Calu3 (cell line): ENCODE measurements at regions not wholly inside any gene's neighbourhood (a gene's known extent, or its start where the extent isn't known, plus 50 kb on each side); places are given as distances from the start of the nearest gene placed in this dataset.

ENCODE experiments used
- BruUV-seq: library from RNA; stranded (reverse); fragments of 400-500 nt; replicated peaks from 2 replicates; lab custom pipeline; 2021; lab: Mats Ljungman, UMichigan
- CTCF ChIA-PET: fragments of 300-600 bp; sonication (Branson Sonifier 250); formaldehyde crosslinking; loops from one replicate; lab custom pipeline; 2022; ENCODE audit warnings: antibody characterized with exemption; lab: Charles Lee
- DNase-seq: peaks from one replicate; pipeline ENCODE4 v3.0.0; 2022
- H3K27ac Mint-ChIP-seq: one replicate; pipeline ENCODE4 v1.8.0; 2022; ENCODE audit warnings: mixed read lengths; ENCODE audit not compliant: unreplicated experiment
- H3K27me3 Mint-ChIP-seq: one replicate; pipeline ENCODE4 v1.8.0; 2022; ENCODE audit warnings: mixed read lengths; ENCODE audit not compliant: unreplicated experiment
- H3K36me3 Mint-ChIP-seq: one replicate; pipeline ENCODE4 v1.8.0; 2022; ENCODE audit warnings: mild to moderate bottlenecking, moderate library complexity, mixed read lengths; ENCODE audit not compliant: insufficient read depth, unreplicated experiment
- H3K4me1 Mint-ChIP-seq: one replicate; pipeline ENCODE4 v1.8.0; 2022; ENCODE audit warnings: mild to moderate bottlenecking, low read depth, mixed read lengths; ENCODE audit not compliant: unreplicated experiment
- H3K4me3 Mint-ChIP-seq: one replicate; pipeline ENCODE4 v1.8.0; 2022; ENCODE audit warnings: mild to moderate bottlenecking, low read depth, moderate library complexity, mixed read lengths; ENCODE audit not compliant: unreplicated experiment
- H3K9me3 Mint-ChIP-seq: one replicate; pipeline ENCODE4 v1.8.0; 2022; ENCODE audit warnings: low read depth, mixed read lengths; ENCODE audit not compliant: unreplicated experiment
- CTCF ChIP-seq: fragments of 200-600 bp; IDR thresholded peaks from one replicate; pipeline ENCODE4 v1.8.0; 2022; ENCODE audit warnings: antibody characterized with exemption; ENCODE audit not compliant: unreplicated experiment
- intact Hi-C: fragments of 100-400 bp; cut with micrococcal nuclease; formaldehyde crosslinking; loops from one replicate; pipeline ENCODE4 v1.10.0; 2022; ENCODE audit not compliant: unreplicated experiment

DNA sequence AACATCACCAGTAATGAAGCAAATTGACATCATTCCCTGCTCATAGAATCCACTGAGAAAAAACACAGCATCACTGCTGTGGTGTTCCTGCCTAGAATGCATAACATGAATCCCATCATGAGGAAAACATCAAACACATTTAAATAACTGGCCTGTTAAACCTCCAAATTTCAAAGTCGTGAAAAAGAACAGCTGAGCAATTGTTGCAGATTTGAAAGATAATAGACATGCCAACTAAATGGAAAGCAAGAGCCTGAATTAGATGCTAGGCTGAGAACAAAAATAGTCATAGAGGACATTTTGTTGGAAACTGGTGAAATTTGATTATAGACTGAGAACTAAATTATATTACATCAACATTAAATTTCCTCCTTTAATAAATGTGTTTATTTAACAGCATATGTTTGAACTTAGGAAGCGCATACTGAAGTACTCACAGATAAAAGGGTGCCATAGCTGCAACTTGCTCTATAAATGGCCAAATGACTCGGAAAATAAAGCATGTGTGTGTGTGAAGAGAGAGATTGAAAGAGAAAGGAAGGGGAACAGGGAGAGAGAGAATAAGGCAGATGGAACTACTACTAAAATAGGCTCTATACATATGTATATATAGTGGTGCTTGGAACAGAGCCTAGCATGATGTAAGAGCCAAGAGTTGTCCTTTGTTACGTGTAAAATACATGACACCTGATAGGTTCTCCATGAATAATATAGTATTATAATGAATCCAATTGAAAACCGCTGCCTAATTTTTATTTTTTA lies 305.0 kb upstream of the MON1B start:
- intact Hi-C loops, result no loop called here
- no peak for DNase-seq
- Mint-ChIP-seq H3K4me1 (no peaks in the 10 kb centered on the region), H3K36me3 (no peaks in the 10 kb centered on the region), H3K9me3 (no peaks in the 10 kb centered on the region), H3K27me3 (no peaks in the 10 kb centered on the region), H3K27ac (no peak overlapping the region), H3K4me3 (no peak overlapping the region)
- no TSS peak for BruUV-seq
- CTCF ChIA-PET, result no interaction called here
- TF ChIP-seq CTCF, result no peak

DNA sequence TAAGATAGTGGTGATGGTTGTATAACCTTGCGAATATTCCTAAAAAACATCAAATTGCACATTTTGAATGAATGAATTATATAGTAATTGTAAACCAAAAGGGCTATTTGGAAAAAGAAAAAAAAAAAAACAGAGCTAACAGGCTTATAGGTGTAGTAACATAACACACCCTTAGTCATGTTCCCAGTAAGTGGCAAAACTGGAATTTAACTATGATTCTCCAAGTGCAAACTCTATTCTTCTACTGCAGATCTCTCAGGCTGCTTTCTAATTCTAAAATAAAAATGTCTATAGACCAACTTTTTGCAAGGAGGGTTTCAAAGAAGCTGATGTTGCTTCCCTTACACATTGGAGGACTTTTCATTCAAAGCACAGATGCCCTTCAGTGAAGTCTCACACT lies 293.2 kb upstream of the MON1B start:
- TF ChIP-seq CTCF, result no peak
- no peak for DNase-seq
- Mint-ChIP-seq H3K4me1 (peaks cover 42% of the 10 kb centered on the region), H3K36me3 (no peaks in the 10 kb centered on the region), H3K27me3 (no peaks in the 10 kb centered on the region), H3K9me3 (peaks cover 2% of the 10 kb centered on the region), H3K27ac (no peak overlapping the region), H3K4me3 (no peak overlapping the region)
- intact Hi-C loops, result no loop called here
- CTCF ChIA-PET, result interaction anchor here (0.6 to 0.7 kb wide), 2 partner anchors 9 to 68 kb away, joined by 3 read pairs; no protein-coding TSS in a partner anchor
- no TSS peak for BruUV-seq

- peak overlapping the region; percentile 18 for H3K4me3 Mint-ChIP-seq
- no peaks in the 10 kb centered on the region for H3K36me3 Mint-ChIP-seq
- no TSS peak for BruUV-seq
- peaks cover 42% of the 10 kb centered on the region for H3K4me1 Mint-ChIP-seq
- H3K27ac Mint-ChIP-seq, result peak overlapping the region; percentile 48
- H3K27me3 Mint-ChIP-seq, result no peaks in the 10 kb centered on the region
- CTCF ChIA-PET, result interaction anchor here (1.1 to 1.4 kb wide), 2 partner anchors 11 to 71 kb away, joined by 3 to 8 read pairs; no protein-coding TSS in a partner anchor
- H3K9me3 Mint-ChIP-seq, result peaks cover 2% of the 10 kb centered on the region
- intact Hi-C loops, result no loop called here
- no peak for DNase-seq
- TF ChIP-seq CTCF, result no peak
Observed at GRCh38 chr16:76899767-76900166, 291.2 kb upstream of the MON1B start.

DNA sequence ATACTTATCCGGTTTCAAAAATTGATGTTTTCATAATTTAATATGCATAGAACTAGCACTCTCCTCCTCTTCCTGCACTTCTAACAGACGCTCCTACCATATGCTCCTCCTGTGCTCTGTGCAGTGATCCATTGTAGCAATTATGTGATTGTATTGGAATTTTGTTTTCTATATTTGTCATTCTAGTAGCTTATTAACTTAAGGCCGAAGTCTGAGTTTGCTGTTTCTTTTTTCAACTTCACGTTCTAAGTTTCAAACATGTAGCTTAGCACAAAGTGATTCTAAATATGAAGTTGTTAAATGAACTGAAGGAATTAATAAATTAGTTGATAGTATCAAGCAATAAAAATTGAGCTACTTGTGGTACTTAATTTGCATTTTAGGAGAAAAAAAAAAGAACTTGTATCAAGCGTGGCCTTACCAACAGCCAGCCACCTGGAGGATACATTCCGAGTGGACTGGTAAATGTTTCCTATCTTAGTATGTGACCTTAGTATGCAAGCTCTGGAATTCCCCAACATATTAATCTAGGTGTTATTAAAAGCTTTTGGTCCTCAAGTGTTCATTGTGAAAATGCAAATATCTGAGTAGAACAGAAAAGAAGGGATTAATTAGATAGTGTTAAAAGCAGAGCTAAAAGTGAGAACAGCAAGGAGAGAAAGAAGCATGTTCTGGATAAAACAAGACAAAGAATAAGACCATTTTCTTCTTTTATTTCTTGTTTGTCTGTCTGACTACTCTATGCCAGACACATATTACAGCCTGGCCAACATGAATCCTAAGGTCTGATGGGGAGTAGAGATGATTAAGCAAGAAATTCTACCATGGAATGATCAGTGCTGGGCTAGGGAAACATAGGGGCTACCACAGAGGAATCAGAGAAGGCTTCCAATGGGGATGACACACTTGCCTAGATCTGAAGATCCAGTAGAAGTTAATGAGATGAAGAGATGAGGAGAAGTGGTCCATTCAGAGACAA lies 290.4 kb upstream of the MON1B start:
- Mint-ChIP-seq H3K4me1 (peaks cover 42% of the 10 kb centered on the region), H3K4me3 (peak overlapping the region; percentile 18), H3K9me3 (peaks cover 2% of the 10 kb centered on the region), H3K27ac (peak overlapping the region; percentile 48), H3K27me3 (no peaks in the 10 kb centered on the region), H3K36me3 (no peaks in the 10 kb centered on the region)
- peak; percentile 14 for DNase-seq
- no TSS peak for BruUV-seq
- no peak for TF ChIP-seq CTCF
- CTCF ChIA-PET, result interaction anchor here (0.8 to 1.4 kb wide), 3 partner anchors 10 to 70 kb away, joined by 3 to 8 read pairs (median 3); no protein-coding TSS in a partner anchor
- intact Hi-C loops, result no loop called here
